NCI-H2196 (cell line): ENCODE measurements at regions not wholly inside any gene's neighbourhood (a gene's known extent, or its start where the extent isn't known, plus 50 kb on each side); places are given as distances from the start of the nearest gene placed in this dataset.

Experiments used
- DNase-seq: peaks from one replicate; lab custom pipeline; 2025; ENCODE audit not compliant: unreplicated experiment; lab: John Stamatoyannopoulos, UW

DNA sequence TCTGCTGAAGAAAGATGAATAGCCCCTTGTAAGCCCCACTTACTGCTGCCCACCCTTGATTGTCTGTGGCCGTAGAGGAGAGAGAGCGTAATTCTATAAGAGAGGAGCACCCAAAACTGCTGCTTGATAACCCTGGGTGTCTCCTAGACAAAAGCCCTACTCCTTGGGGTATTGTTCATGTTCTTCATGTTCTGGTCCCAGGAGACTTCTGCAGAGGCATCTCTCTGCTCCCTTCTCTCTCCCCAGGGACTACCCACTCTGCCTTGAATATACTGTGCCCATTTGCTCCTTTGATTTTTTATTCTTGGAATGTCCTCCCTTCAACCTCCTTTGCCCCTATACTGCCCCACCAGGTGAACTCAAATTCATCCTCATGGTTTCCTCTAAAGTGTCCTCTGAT lies 417.8 kb upstream of the CADM1 start:
- no peak for DNase-seq

DNA sequence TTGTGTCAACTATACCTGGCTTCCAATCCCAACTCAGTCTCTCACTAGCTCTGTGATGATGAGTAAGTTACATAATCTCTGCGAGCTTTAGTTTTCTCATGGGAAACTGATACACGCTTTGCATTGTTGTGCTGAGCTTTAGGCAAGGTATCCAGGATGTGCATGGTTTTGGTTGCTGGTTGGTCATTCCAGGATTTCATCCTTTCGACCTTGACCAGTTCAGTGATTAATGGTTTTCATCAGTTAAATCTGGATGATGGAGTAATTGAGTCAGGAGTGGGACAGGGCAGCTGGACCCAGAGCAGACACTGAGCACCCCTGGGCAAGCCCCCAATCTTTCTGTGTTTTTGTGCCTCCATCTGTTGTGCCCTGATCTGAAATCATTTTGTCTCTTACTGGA lies 417.3 kb upstream of the CADM1 start:
- DNase-seq, result no peak

DNA sequence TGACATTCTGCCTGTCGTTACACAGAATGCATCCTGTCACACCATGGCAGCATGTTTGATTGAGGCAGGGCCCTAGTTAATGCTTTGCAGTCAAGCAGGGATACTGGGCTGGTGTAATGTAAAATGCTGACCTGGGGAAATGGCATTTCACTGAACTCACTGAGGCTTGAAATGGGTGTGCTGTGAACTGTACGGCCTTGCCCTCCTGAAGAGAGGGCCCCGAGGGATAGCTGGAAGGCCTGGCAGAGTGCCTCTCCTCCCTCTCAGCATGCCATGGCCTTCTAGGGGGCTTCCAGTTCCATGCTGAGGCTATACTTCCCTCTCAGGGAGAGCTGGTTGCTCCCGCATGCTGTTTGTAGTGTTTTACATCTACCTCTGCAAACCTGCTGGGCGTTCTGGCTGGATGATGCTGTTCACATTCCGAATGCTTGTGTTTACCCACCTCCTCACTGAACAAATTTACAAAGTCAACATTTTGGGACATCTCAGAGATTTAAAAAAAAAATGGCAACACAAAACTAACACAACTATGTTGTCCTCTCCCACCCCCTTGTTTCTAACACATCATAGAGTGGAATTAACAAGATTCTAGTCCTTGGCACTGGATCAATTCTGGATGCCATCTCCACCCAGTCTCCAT lies 416.7 kb upstream of the CADM1 start:
- DNase-seq, result no peak

DNA sequence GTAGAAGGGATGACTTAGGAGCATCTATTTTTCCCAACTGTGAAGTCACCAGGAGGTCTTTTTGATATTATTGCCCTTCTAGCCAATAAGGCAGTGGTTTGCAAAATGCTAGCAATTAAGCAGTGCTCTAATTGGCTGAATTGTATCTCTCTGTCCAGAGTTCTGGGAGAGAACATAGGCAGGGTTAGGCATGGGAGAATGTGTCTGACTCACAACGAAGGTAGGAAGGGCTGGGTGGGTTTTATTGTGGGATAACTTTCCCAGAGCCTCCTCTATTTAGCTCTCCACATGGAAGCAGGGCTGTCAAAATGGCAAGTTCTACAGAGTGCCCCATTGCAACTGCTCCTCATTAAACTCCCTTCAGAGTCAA lies 415.9 kb upstream of the CADM1 start:
- no peak for DNase-seq

DNA sequence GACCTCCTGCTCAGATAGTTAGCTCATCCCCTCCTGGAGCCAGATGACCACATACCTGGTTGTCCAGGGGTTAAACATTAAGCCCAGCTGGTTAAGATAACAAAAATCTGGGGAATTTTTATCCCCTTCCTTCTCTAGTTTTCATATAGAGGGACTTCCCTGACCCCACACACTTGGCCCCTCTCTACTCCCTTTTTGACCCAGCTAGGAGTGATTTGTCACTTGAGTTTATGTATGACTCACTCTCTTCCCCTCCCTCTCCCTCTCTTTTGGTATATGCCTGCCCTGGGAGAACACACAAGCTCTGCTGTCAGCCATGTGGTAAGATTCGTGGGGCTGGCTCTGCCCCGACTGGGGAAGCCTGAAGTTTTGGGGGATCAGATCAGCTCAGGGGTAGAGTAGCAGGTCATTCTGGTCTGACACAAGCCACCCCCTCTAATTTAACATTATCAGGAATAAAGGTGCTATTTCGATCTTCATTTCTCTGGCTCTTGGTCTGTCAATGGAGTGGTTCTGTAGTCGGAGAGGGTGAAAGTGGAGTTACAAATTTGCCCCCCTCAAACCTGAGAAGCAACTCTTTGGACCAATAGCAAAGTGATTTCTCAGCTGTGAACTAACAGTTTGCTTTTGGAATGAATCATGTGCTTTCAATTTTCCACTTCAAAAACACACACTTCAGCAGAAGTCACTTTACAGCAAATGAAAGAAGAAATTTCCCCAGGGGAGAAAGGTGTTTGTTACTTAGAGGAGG lies 415.3 kb upstream of the CADM1 start:
- no peak for DNase-seq

DNA sequence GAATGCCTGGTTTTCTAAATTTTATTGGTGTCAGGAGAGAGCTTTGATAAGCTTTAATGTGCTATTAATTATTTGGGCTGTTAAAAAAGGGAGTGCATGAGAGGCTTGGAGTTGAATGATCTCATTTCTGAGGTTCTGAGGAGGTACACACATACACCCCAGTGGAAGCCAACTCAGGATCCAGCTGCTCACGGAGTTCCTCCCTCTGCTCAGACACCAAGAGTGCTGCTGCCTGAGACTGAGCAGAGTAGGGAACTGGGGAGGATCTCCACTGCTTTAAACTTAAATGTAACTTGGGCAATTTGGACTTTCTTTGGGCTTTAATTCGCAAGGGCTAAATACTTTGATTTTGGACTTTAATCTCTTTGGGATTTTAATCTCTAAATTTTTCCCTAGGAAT lies 414.4 kb upstream of the CADM1 start:
- DNase-seq, result no peak

DNA sequence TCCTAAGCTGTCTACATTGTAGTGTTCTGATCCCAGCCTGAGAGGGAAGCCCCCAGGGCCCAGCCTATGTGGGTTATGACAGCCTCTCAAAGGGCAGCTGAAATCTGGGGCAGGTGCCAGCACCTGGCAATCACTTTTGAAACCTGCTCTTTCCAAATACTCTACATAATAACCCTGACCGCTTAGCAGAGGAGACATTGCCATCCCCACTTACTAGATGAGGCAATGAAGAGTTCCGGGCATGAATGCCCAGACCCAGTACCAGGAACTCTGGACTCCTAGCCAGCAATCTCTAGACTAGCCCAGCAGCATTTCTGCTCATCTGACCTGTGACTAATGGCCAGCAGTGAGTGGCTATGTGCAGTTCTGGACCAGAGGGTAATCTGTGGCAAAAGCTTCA lies 412.4 kb upstream of the CADM1 start:
- peak; percentile 46 for DNase-seq

DNA sequence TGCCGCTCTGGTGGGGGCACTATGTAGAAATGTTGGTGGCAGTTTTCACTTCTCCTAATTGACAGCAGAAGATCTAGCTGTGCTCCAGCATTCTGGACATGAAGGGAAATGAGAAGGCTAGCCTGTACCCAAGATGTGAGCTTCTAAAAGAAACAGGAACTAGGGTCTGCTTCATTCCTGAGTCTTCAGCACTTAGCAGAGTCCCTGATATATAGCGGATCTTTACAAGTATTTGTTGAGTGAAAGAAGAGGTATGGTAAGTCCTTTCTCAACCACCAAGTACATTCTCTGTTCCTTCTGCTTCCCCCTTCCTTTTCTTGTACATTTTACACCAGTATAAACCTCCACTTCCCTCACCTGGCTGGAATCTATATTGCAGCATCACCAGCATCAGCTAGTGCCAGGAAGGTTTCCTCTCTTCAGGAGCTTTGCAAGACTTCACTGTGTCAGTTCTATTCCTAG lies 408.3 kb upstream of the CADM1 start:
- DNase-seq, result peak; percentile 9

DNA sequence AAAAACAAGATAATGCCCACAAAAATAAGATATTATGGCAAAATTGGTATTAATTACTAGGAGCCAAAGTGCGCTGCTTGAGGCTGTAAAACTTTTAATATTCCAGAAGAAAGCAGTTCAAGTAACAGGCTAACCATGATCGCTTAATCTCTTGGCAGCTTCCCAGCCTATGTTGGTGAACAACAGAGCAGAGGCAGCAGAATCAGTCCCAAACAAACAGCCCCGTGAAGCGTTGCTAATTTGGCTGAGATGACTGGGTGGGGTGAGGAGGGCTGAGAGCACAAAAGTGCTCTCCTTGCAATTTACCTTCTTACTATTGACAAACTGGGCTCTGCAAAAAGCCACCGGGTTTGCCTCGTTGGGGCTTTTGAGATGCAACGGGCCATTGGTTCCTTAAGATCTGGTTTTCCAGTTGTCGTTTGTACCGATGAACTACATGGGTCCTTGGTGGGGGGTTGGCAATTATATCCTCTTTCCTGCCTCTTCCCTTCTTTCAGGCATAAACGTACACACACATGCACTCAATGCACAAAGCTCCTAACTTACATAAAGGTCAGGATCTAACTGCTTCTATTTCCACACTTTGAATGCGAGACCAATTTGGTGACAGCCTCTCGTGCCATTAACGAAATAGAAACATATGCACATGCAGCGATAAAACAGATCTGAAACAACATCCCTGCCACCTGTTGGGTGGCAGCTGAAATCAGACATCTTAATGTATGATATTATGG lies 407.6 kb upstream of the CADM1 start:
- peak; percentile 29 for DNase-seq

DNA sequence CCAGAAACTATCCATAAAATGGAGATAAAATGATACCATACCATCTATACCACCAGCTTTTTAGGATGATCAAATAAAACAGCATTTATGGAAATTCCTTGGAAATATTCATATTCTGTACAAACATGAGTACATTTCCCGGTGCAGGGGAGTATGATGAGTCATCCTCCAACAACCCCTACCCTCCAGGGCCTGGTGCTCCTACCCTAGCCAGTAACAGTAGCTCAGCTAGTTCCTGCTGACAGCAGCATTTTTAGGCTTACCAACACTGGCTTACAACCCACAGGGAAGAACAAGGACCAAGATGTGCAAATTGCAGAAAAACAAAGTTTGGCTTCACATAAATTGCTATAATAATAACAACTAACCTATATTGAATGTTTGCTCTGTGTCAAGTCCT lies 406.2 kb upstream of the CADM1 start:
- no peak for DNase-seq

DNA sequence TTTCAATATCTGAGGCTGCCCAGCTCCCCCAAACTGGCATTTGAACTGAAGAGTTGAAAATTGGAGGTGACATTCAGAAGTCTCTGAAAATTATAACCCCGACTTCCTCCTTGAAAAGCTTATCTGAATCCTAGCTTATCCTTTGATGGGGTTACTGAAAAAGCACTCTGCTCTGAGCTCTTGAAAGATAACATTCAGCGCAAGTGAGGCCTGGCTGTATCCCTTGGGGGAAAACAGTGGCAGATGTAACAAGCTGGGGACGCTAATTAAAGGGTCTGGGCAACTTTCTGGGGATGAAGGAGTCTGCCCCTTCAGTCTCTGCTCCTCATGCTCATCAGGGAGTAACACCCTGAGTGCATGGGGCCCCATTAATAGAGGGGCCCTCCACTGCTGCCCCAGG lies 402.0 kb upstream of the CADM1 start:
- no peak for DNase-seq

DNA sequence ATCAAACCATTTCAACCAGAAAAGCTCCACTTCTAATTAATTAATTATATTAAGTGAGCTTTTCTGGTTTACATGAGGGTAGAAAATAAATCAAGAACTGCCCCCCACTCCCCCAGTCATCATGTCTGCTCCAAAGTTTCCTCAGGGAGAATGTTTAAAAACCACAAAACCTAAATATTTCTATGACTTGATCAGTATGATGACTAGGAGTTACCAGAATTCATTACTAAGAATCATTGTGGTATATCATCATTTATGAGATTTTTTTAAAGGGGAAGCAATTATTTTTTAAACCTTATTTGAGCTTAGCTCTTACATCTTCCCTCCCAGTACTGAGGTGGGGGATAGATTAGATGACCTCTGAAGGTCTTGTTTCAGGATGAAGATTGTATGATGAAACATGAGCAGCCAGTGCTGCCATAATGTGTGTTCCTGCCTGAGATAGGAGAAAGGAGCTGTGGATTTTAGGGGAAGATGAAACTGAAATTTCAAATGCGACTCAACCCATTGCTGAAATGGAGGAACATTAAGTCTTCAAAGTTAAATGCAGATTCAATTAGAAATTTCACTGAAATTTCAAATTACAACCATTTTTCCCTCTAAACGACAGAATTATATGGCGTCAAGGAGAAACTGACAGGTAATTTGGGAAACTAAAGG lies 401.3 kb upstream of the CADM1 start:
- DNase-seq, result no peak

DNA sequence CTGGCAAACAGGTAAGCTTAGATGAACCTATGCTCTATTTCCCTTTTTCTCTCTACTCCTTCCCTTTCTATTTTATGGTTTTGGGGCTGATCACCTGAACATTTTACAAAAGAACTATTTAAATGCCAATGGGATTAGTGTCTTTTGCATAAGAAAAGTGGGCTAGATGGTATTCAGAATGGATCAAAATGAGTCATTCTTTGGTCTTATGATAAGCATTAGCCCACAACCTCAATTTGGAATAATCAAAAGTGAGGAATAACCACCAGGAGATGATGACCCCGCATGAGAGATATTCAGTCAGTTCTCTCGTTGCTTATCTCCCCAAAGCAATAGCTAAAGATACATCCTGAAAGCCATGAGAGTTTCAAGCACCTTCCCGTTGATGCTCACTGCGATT lies 399.0 kb upstream of the CADM1 start:
- no peak for DNase-seq

DNA sequence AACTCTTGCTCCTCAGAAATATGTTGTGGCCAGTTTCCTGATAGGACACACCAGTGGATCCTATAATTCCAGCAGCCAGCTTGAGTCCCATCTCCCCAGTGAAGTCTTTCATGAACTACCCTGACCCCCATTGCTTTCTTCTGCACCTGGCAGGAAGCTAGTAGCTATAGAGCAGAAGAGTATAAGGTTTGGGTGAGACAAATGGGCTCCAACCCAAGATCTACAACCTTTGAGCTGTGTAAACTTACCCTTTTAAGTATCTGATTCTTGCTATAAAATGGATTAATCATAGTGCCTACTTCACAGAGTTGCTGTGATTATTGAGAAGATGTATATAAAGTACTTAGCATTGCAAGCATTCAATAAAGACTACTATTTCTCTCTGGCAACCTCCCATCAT lies 396.9 kb upstream of the CADM1 start:
- DNase-seq, result no peak

DNA sequence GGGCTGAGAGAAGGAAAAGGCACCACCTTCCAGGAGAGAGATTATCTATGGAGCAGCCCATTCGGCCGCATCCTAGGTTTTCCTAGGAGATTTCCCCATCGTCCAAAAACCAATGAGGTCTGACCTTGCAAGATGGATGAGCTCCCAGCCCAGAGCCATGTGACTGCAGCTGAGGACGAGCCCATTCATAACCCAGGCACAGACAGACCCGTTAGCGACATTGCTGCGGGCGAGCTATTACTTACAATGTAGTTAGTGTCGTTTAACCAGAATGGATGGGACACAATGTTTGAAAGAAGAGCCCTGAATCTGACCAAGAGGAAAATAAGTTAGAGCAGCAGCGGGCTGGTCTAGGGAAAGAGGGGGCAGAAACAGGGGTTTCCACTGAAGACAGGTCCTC lies 395.9 kb upstream of the CADM1 start:
- DNase-seq, result no peak

DNA sequence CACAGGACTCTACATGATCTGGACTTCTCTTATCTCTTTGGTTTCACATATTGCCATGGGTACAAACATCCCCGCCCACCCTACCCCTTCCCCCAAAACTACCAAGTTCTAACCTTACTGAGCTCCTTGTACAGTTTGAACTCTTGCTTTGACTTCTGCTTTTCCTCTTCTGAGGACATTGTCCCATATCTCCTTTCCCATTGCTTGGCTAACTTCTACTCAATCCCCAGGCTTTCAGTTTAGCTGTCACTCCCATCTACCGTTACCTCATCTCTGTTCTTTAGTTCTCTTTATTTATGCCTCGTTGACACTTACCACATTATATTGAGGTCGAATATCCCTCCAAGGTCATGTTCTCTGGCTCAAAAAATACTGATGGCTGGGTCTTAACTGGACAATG lies 393.5 kb upstream of the CADM1 start:
- no peak for DNase-seq

DNA sequence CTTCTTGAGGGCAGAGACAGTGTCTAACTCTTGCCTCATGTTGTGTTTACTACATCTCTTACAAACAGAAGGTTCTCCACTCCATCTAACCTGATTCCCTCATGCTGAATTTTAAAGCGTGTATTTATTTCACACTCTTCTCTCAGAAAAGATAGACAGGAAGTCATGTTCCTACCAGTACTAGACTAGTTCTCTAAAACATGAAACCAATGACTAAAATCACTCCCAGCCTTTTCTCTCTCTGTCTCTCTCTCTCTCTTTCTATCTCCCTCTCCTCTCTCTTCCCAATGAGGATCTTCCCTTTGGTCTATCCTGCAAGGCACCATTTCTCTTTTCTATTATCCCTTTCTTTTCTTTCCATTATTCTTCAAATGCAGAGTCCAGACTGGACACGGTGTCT lies 391.9 kb upstream of the CADM1 start:
- no peak for DNase-seq

DNA sequence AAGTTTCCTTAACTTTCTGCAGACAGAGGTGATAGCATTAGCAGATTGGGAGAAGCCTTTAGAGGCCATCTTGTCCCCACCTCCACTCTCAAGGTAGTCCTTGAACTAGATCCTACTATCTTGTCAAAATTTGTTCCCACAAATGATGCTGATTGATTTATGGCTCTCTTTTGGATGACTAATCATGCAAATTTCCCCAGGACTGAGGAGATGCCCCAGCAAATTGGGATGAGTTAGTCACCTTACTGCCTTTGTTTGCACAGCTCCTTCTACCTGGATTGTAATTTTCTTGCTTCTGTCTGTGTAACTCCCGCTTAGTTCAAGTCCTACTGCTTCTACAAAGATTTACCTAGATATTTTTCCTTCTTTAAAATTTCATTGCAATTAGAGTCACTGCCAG lies 391.4 kb upstream of the CADM1 start:
- DNase-seq, result no peak

DNA sequence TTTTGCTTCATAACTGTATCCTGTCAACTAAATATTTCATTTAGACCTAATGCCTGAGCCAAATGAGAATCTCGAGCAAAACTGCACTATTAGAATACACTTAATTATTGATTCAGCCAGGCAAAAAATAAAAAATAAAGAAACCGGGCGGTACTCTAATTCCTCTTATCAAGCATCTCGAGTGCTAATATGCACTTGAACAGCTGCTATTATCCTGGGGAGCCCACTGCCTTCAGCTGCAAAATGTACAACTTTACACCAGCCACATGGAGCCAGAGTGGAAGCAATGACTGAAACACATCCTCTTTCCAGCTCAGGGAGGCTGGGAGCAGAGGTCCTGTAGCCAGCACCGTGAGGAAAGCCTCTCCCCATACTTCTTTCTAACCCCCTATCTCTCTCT lies 390.0 kb upstream of the CADM1 start:
- DNase-seq, result no peak

DNA sequence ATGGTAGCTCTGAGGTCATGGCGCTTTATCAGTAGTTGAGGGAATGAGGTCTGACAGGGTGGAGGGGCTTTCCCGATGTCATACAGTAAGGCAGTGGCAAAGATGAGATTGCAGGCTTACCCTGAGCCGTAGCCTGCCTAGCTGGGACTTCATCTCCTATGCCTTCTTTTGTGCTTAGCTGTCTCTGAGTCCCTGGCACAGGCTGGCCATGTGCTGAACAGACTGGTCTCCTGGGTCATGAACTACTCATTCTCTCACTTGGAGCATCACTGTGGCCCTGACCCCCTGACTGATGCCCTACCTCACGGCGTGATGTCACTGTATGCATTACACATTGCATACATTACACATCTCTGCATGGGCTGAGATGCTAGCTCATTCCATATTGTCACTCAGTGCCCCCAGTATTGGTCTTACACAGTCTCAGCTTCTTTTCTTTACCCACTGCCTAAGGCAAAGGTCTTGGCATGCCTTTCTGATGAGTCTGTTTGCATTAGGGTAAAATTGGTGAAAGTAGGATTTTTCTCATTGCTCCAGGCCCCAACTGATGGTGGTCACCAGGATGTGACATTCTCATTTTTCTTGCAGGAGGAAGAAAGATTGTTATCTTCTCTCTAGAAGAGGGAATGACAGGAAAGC lies 389.4 kb upstream of the CADM1 start:
- DNase-seq, result no peak

DNA sequence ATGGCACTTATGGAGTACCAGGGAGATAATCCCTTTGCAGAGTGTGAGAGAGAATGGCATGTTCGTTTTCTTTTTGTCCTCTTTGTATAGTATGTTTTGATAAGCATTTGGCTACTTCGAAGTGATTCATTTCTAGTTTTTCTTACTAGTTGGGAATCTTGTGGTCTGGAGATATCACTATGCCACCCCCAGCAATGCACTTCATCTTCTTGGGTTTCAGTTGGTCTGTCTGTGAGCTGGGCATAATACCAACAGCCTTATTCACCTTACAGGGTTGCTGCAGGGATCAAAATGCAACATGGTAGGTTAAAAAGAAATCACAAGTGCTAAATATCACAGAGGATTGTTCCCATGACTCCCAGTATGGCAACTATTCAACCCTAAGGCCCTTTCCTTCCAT lies 387.8 kb upstream of the CADM1 start:
- DNase-seq, result no peak
